Panc1 (cell line): ENCODE measurements at regions not wholly inside any gene's neighbourhood (a gene's known extent, or its start where the extent isn't known, plus 50 kb on each side); places are given as distances from the start of the nearest gene placed in this dataset.

Source experiments
- ATAC-seq: fragments of 200-7000 bp; cut with Tn5 transposase; 2 replicates; pipeline ENCODE4 v1.9.1; 2020; ENCODE audit warnings: mild to moderate bottlenecking, moderate library complexity
- BruUV-seq: library from RNA; stranded (reverse); fragments of 400-500 nt; replicated peaks from 2 replicates; lab custom pipeline; 2021; lab: Mats Ljungman, UMichigan
- CTCF ChIA-PET: fragments of 300-600 bp; sonication (Branson Sonifier 250); formaldehyde crosslinking; loops from one replicate; lab custom pipeline; 2022; ENCODE audit warnings: antibody characterized with exemption; lab: Charles Lee
- POLR2A ChIA-PET: fragments of 300-600 bp; sonication (Branson Sonifier 250); formaldehyde crosslinking; loops from one replicate; lab custom pipeline; 2022; ENCODE audit warnings: antibody characterized with exemption; lab: Charles Lee
- DNase-seq: peaks from one replicate; pipeline ENCODE4 v3.0.0-alpha.2; 2010; ENCODE audit warnings: low read depth, low spot score
- H3K27ac ChIP-seq: 2 replicates; pipeline ENCODE4 v1.5.1; 2011; ENCODE audit warnings: mild to moderate bottlenecking, low read length, inconsistent platforms
- H3K27me3 ChIP-seq: fragments of 200-500 bp; sonication (Bioruptor generic); 2 replicates; pipeline ENCODE4 v1.6.0; 2014; ENCODE audit warnings: low read length, inconsistent platforms; ENCODE audit not compliant: control insufficient read depth, insufficient read depth
- H3K36me3 ChIP-seq: fragments of 200-500 bp; sonication (Bioruptor generic); 2 replicates; pipeline ENCODE4 v1.5.1; 2014; ENCODE audit warnings: inconsistent platforms, mild to moderate bottlenecking, low read length, moderate library complexity; ENCODE audit not compliant: control insufficient read depth, insufficient read depth
- H3K4me1 ChIP-seq: 2 replicates; pipeline ENCODE4 v1.5.1; 2011; ENCODE audit warnings: inconsistent platforms, mild to moderate bottlenecking, low read length, moderate library complexity; ENCODE audit not compliant: control insufficient read depth, insufficient read depth
- H3K4me3 ChIP-seq, 2 experiments: 2 replicates each; pipeline ENCODE4 v1.5.1; 2011 to 2012; ENCODE audit warnings: low read depth in 2 of 2, low read length in 2 of 2, mild to moderate bottlenecking in 2 of 2, inconsistent platforms in 1 of 2, moderate library complexity in 1 of 2
- H3K9me3 ChIP-seq: fragments of 200-500 bp; sonication (Bioruptor generic); 2 replicates; pipeline ENCODE4 v1.5.1; 2014; ENCODE audit warnings: low read depth, mild to moderate bottlenecking, inconsistent platforms, low read length, moderate library complexity; ENCODE audit not compliant: control insufficient read depth, insufficient read depth
- CTCF ChIP-seq: fragments of 450-650 bp; IDR thresholded peaks from 2 replicates; pipeline ENCODE4 v1.5.1; 2017; ENCODE audit warnings: mild to moderate bottlenecking
- POLR2AphosphoS5 ChIP-seq: IDR thresholded peaks from 2 replicates; pipeline ENCODE4 v1.6.1; 2012; ENCODE audit warnings: mild to moderate bottlenecking, low read depth, low read length, moderate library complexity
- REST ChIP-seq, 2 experiments: IDR thresholded peaks; 2 replicates each; pipeline ENCODE4 v1.6.1; 2011 to 2012; ENCODE audit warnings: low read depth in 2 of 2, control low read depth in 1 of 2, low read length in 1 of 2, mild to moderate bottlenecking in 1 of 2, moderate library complexity in 1 of 2; ENCODE audit not compliant: insufficient read depth in 1 of 2
- SIN3A ChIP-seq: IDR thresholded peaks from 2 replicates; pipeline ENCODE4 v1.6.1; 2012; ENCODE audit warnings: low read depth, mild to moderate bottlenecking, low read length, moderate library complexity, borderline replicate concordance; ENCODE audit not compliant: insufficient read depth
- TCF7L2 ChIP-seq: IDR thresholded peaks from 2 replicates; pipeline ENCODE4 v1.6.1; 2011; ENCODE audit warnings: mild to moderate bottlenecking, low read depth, low read length, inconsistent platforms
- in situ Hi-C: cut with HindIII; loops from 2 replicates; pipeline ENCODE4 v1.10.0; 2016; ENCODE audit warnings: low sequenced_read_pairs, low pct_unique_long_range_greater_than_20kb
- intact Hi-C: fragments of 100-400 bp; cut with micrococcal nuclease; formaldehyde crosslinking; loops from one replicate; pipeline ENCODE4 v1.10.0; 2022; ENCODE audit not compliant: unreplicated experiment

- no peak for DNase-seq
Measured at GRCh38 chr10:35770817-35771355, 128.8 kb upstream of the FZD8 start.

GRCh38 chr10:35769795-35770194 lies 127.7 kb upstream of the FZD8 start:
- Histone ChIP-seq H3K4me3 (no peak overlapping the region), H3K9me3 (no peaks in the 10 kb centered on the region), H3K36me3 (no peaks in the 10 kb centered on the region), H3K27ac (no peak overlapping the region), H3K4me1 (no peaks in the 10 kb centered on the region), H3K27me3 (no peaks in the 10 kb centered on the region)
- ATAC-seq (no peak), DNase-seq (no peak)
- BruUV-seq = no TSS peak
- ChIA-PET POLR2A (no interaction called here), CTCF (no interaction called here)
- intact Hi-C loops = no loop called here
- in situ Hi-C loops = no loop called here
- no peak for TF ChIP-seq POLR2AphosphoS5
- TF ChIP-seq REST (IDR thresholded peaks at IDR 0.05; ENCODE audit: insufficient read depth in 1 of 2, low read depth in 2 of 2, low read length in 1 of 2) = no peak
- no peak for TF ChIP-seq TCF7L2
- TF ChIP-seq SIN3A = no peak
- no peak for TF ChIP-seq CTCF

More at GRCh38 chr10:35770817-35771355, 128.8 kb upstream of the FZD8 start:
- in situ Hi-C loops (no loop called here), intact Hi-C loops (no loop called here)
- ChIA-PET POLR2A (no interaction called here), CTCF (no interaction called here)
- H3K4me1 ChIP-seq = no peaks in the 10 kb centered on the region
- H3K27me3 ChIP-seq = no peaks in the 10 kb centered on the region
- no peak overlapping the region for H3K4me3 ChIP-seq
- ATAC-seq = no peak
- no peaks in the 10 kb centered on the region for H3K36me3 ChIP-seq
- BruUV-seq = no TSS peak
- no peak overlapping the region for H3K27ac ChIP-seq
- H3K9me3 ChIP-seq = no peaks in the 10 kb centered on the region
- TF ChIP-seq CTCF = no peak
- no peak for TF ChIP-seq REST (IDR thresholded peaks at IDR 0.05; ENCODE audit: insufficient read depth in 1 of 2, low read depth in 2 of 2, low read length in 1 of 2)
